ENCODE measurements at regions not wholly inside any gene's neighbourhood (a gene's known extent, or its start where the extent isn't known, plus 50 kb on each side); places are given as distances from the start of the nearest gene placed in this dataset.
"Not testable (repeated sequence)": the region's sequence is repeated elsewhere in the genome, so short reads cannot be mapped to it uniquely, and the experiment has no call there.

- DNase-seq: no peak
Measured at GRCh38 chr15:94845390-94845716, 614.0 kb downstream of the MCTP2 start.

GRCh38 chr15:94847325-94847724 lies 616.0 kb downstream of the MCTP2 start:
- no peak for DNase-seq

- DNase-seq: no peak
Measured at GRCh38 chr15:94848054-94848453, 616.7 kb downstream of the MCTP2 start.

- DNase-seq: no peak
Measured at GRCh38 chr15:94855018-94855408, 623.7 kb downstream of the MCTP2 start.

- no peak for DNase-seq
Measured at GRCh38 chr15:94855409-94856266, 624.3 kb downstream of the MCTP2 start.

- no peak for DNase-seq
Measured at GRCh38 chr15:94856267-94856854, 625.0 kb downstream of the MCTP2 start.

GRCh38 chr15:94857466-94857865 lies 626.1 kb downstream of the MCTP2 start:
- no peak for DNase-seq

GRCh38 chr15:94858011-94858410 lies 626.6 kb downstream of the MCTP2 start:
- DNase-seq: no peak

GRCh38 chr15:94858449-94858848 lies 627.1 kb downstream of the MCTP2 start:
- no peak for DNase-seq

GRCh38 chr15:94858920-94859319 lies 627.6 kb downstream of the MCTP2 start:
- DNase-seq: no peak

- DNase-seq: no peak
Measured at GRCh38 chr15:94864600-94864999, 633.2 kb downstream of the MCTP2 start.

GRCh38 chr15:94868265-94868664 lies 636.9 kb downstream of the MCTP2 start:
- not testable (repeated sequence) for DNase-seq

- DNase-seq: no peak
Measured at GRCh38 chr15:94875550-94875949, 644.2 kb downstream of the MCTP2 start.

GRCh38 chr15:94877833-94878232 lies 646.5 kb downstream of the MCTP2 start:
- DNase-seq: no peak

- no peak for DNase-seq
Measured at GRCh38 chr15:94882071-94882712, 650.8 kb downstream of the MCTP2 start.

GRCh38 chr15:94887391-94887790 lies 656.0 kb downstream of the MCTP2 start:
- no peak for DNase-seq

- DNase-seq: no peak
Measured at GRCh38 chr15:94889153-94889552, 657.8 kb downstream of the MCTP2 start.

GRCh38 chr15:94893091-94893490 lies 661.7 kb downstream of the MCTP2 start:
- DNase-seq: no peak

GRCh38 chr15:94894056-94894455 lies 662.7 kb downstream of the MCTP2 start:
- no peak for DNase-seq

GRCh38 chr15:94909510-94909909 lies 678.1 kb downstream of the MCTP2 start:
- DNase-seq: no peak

- no peak for DNase-seq
Measured at GRCh38 chr15:94910166-94910565, 678.8 kb downstream of the MCTP2 start.

- no peak for DNase-seq
Measured at GRCh38 chr15:94912760-94913159, 681.4 kb downstream of the MCTP2 start.

GRCh38 chr15:94917068-94917467 lies 685.7 kb downstream of the MCTP2 start:
- DNase-seq: no peak

- DNase-seq: no peak
Measured at GRCh38 chr15:94921936-94922335, 690.6 kb downstream of the MCTP2 start.
